GM12878 (cell line): ENCODE measurements at regions not wholly inside any gene's neighbourhood (a gene's known extent, or its start where the extent isn't known, plus 50 kb on each side); places are given as distances from the start of the nearest gene placed in this dataset.

ENCODE experiments used
- ATAC-seq: fragments of 200-7000 bp; cut with Tn5 transposase; 3 replicates; pipeline ENCODE4 v1.9.1; 2020; ENCODE audit warnings: mild to moderate bottlenecking, moderate library complexity
- BruUV-seq: library from RNA; stranded (reverse); fragments of 400-500 nt; replicated peaks from 2 replicates; lab custom pipeline; 2021; lab: Mats Ljungman, UMichigan
- CTCF ChIA-PET: fragments of 300-600 bp; sonication (Branson Sonifier 250); formaldehyde crosslinking; extraction: SDS; loops from one replicate; lab custom pipeline; 2021; ENCODE audit warnings: inconsistent platforms; lab: Yijun Ruan, JAX
- POLR2A ChIA-PET: fragments of 350-600 bp; formaldehyde crosslinking; extraction: SDS; loops from one replicate; lab custom pipeline; 2021; ENCODE audit warnings: inconsistent platforms; lab: Charles Lee
- RAD21 ChIA-PET: fragments of 300-600 bp; sonication (Branson Sonifier 250); formaldehyde crosslinking; loops from one replicate; lab custom pipeline; 2023; ENCODE audit warnings: antibody characterized with exemption; ENCODE audit not compliant: unreplicated experiment; lab: Charles Lee
- SMC1A ChIA-PET: fragments of 300-600 bp; sonication (Branson Sonifier 250); formaldehyde crosslinking; loops from one replicate; lab custom pipeline; 2023; ENCODE audit not compliant: unreplicated experiment, uncharacterized antibody; lab: Charles Lee
- DNase-seq: peaks from one replicate; pipeline ENCODE4 v3.0.0-alpha.2; 2011; ENCODE audit warnings: low read depth, low spot score
- FAIRE-seq: peaks from 3 replicates; lab custom pipeline; 2011; peaks lifted over from hg19 to GRCh38; lab: Jason Lieb, UNC
- H2AFZ ChIP-seq: 2 replicates; pipeline ENCODE4 v1.6.0; 2011; ENCODE audit warnings: low read depth, low read length, control low read depth; ENCODE audit not compliant: control insufficient read depth
- H3K27ac ChIP-seq: 2 replicates; pipeline ENCODE4 v1.5.1; 2011; ENCODE audit warnings: control low read depth; ENCODE audit not compliant: control insufficient read depth, insufficient read depth
- H3K27me3 ChIP-seq, 2 experiments: replicated peaks in 1 of 2; 2 replicates each; pipeline versions ENCODE4 v1.6.0 to v1.6.1; 2011; ENCODE audit warnings: low read length in 1 of 2; ENCODE audit not compliant: control insufficient read depth in 2 of 2, insufficient read depth in 2 of 2
- H3K36me3 ChIP-seq, 2 experiments: 2 replicates each; pipeline ENCODE4 v1.5.1; 2011; ENCODE audit warnings: low read length in 1 of 2; ENCODE audit not compliant: control insufficient read depth in 2 of 2, insufficient read depth in 2 of 2
- H3K4me1 ChIP-seq: 2 replicates; pipeline ENCODE4 v1.6.1; 2011; ENCODE audit warnings: mild to moderate bottlenecking, low read length, moderate library complexity, mixed read lengths; ENCODE audit not compliant: control insufficient read depth, insufficient read depth
- H3K4me2 ChIP-seq: 2 replicates; pipeline ENCODE4 v1.6.0; 2011; ENCODE audit warnings: control low read depth; ENCODE audit not compliant: control insufficient read depth, insufficient read depth
- H3K4me3 ChIP-seq: fragments of 200-600 bp; sonication (generic); 2 replicates; pipeline ENCODE4 v1.5.1; 2016
- H3K79me2 ChIP-seq: 2 replicates; pipeline ENCODE4 v1.6.0; 2011; ENCODE audit warnings: low read length; ENCODE audit not compliant: control insufficient read depth, insufficient read depth
- H3K9ac ChIP-seq: 2 replicates; pipeline ENCODE4 v1.8.0; 2011; ENCODE audit warnings: low read length, control low read depth, mixed read lengths; ENCODE audit not compliant: control insufficient read depth, insufficient read depth
- H3K9me3 ChIP-seq: replicated peaks from 3 replicates; pipeline ENCODE4 v1.5.1; 2011; ENCODE audit warnings: mild to moderate bottlenecking, low read length; ENCODE audit not compliant: control insufficient read depth, insufficient read depth
- H4K20me1 ChIP-seq: 2 replicates; pipeline ENCODE4 v1.6.0; 2011; ENCODE audit not compliant: control insufficient read depth, insufficient read depth
- HDAC6 ChIP-seq: fragments of 200-600 bp; sonication (generic); IDR thresholded peaks from one replicate; pipeline ENCODE4 v1.8.0; 2017; ENCODE audit warnings: antibody characterized with exemption; ENCODE audit not compliant: unreplicated experiment
- KLF5 ChIP-seq: fragments of 450-650 bp; IDR thresholded peaks from 2 replicates; pipeline ENCODE4 v1.6.1; 2014; ENCODE audit warnings: mild to moderate bottlenecking; ENCODE audit not compliant: partially characterized antibody
- ZBTB33 ChIP-seq: fragments of 450-650 bp; IDR thresholded peaks from 2 replicates; pipeline ENCODE4 v1.6.1; 2017; ENCODE audit warnings: mild to moderate bottlenecking
- ZNF24 ChIP-seq: fragments of 450-650 bp; IDR thresholded peaks from 2 replicates; pipeline ENCODE4 v1.6.1; 2017; ENCODE audit warnings: antibody characterized with exemption, mild to moderate bottlenecking
- ZSCAN29 ChIP-seq: fragments of 450-650 bp; IDR thresholded peaks from 2 replicates; pipeline ENCODE4 v1.6.1; 2017; ENCODE audit warnings: mild to moderate bottlenecking, moderate library complexity
- WGBS: methylation state at CpG from one replicate; pipeline ENCODE4 v1.1.6; 2016; ENCODE audit warnings: low lambda C conversion rate; ENCODE audit not compliant: insufficient replicate concordance, insufficient coverage; ENCODE audit errors: missing lambda C conversion rate; 5-methylcytosine and 5-hydroxymethylcytosine counted together
- in situ Hi-C: fragments of 300-500 bp; cut with MboI; formaldehyde crosslinking; loops from 9 replicates; pipeline ENCODE4 v1.14.3; 2018; ENCODE audit warnings: mixed read lengths
- intact Hi-C: fragments of 100-400 bp; cut with micrococcal nuclease; formaldehyde crosslinking; loops from one replicate; pipeline ENCODE4 v1.14.2; 2022; ENCODE audit not compliant: unreplicated experiment
- TF ChIP-seq, protein P1 (sequence below): fragments of 450-650 bp; IDR thresholded peaks from 2 replicates; pipeline ENCODE4 v1.6.1; 2018; ENCODE audit warnings: borderline replicate concordance, mild to moderate bottlenecking; ENCODE audit not compliant: partially characterized antibody
- TF ChIP-seq, protein P2 (sequence below): fragments of 450-650 bp; IDR thresholded peaks from 2 replicates; pipeline ENCODE4 v1.6.1; 2016; ENCODE audit warnings: mild to moderate bottlenecking

DNA sequence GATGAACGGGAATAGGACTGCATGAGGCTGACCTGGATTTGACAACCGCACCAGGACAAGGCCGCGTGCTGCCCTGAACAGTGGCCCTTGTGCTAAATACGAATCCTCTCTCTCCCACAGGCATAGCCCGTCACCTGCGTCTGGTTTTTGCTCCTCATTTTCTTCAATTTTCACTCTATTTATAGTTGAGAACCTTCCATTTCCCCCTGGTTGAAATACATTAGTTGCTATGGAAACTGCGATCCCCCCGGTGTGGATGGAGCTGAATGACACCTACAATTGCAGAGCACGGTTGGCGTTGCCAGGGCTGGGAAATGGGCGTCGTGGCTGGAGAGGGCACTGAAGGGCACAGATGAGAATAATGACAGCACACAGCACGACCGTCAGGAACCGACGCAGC, 158.6 kb upstream of the PITRM1 start:
- no peaks in the 10 kb centered on the region for H3K4me1 ChIP-seq
- H3K27ac ChIP-seq = no peak overlapping the region
- CTCF ChIA-PET = interaction anchor here (0.6 kb wide), 1 partner anchor 90 kb away, joined by 3 read pairs; no protein-coding TSS in a partner anchor
- no peak overlapping the region for H2AFZ ChIP-seq
- H3K9ac ChIP-seq = no peak overlapping the region
- no peaks in the 10 kb centered on the region for H3K79me2 ChIP-seq
- DNase-seq = no peak
- FAIRE-seq = no peak
- no peaks in the 10 kb centered on the region; a peak in 2 of 4 replicates for H3K27me3 ChIP-seq
- no peak for ATAC-seq
- BruUV-seq = no TSS peak
- intact Hi-C loops = no loop called here
- WGBS = 41% methylated on average over 17 of the region's 17 CpGs
- no peaks in the 10 kb centered on the region for H3K9me3 ChIP-seq
- in situ Hi-C loops = no loop called here
- H3K4me3 ChIP-seq = no peak overlapping the region
- H3K4me2 ChIP-seq = no peak overlapping the region
- SMC1A ChIA-PET = no interaction called here
- no peaks in the 10 kb centered on the region for H4K20me1 ChIP-seq
- RAD21 ChIA-PET = no interaction called here
- no peaks in the 10 kb centered on the region for H3K36me3 ChIP-seq
- TF ChIP-seq KLF5 = no peak
- no peak for TF ChIP-seq HDAC6
- no peak for TF ChIP-seq ZSCAN29
- TF ChIP-seq, protein P1, sequence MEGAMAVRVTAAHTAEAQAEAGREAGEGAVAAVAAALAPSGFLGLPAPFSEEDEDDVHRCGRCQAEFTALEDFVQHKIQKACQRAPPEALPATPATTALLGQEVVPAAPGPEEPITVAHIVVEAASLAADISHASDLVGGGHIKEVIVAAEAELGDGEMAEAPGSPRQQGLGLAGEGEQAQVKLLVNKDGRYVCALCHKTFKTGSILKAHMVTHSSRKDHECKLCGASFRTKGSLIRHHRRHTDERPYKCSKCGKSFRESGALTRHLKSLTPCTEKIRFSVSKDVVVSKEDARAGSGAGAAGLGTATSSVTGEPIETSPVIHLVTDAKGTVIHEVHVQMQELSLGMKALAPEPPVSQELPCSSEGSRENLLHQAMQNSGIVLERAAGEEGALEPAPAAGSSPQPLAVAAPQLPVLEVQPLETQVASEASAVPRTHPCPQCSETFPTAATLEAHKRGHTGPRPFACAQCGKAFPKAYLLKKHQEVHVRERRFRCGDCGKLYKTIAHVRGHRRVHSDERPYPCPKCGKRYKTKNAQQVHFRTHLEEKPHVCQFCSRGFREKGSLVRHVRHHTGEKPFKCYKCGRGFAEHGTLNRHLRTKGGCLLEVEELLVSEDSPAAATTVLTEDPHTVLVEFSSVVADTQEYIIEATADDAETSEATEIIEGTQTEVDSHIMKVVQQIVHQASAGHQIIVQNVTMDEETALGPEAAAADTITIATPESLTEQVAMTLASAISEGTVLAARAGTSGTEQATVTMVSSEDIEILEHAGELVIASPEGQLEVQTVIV = no peak
- TF ChIP-seq, protein P2, sequence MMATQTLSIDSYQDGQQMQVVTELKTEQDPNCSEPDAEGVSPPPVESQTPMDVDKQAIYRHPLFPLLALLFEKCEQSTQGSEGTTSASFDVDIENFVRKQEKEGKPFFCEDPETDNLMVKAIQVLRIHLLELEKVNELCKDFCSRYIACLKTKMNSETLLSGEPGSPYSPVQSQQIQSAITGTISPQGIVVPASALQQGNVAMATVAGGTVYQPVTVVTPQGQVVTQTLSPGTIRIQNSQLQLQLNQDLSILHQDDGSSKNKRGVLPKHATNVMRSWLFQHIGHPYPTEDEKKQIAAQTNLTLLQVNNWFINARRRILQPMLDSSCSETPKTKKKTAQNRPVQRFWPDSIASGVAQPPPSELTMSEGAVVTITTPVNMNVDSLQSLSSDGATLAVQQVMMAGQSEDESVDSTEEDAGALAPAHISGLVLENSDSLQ = no peak
- TF ChIP-seq ZNF24 = no peak
- TF ChIP-seq ZBTB33 = no peak
- POLR2A ChIA-PET = no interaction called here
